ENCODE measurements at regions not wholly inside any gene's neighbourhood (a gene's known extent, or its start where the extent isn't known, plus 50 kb on each side); places are given as distances from the start of the nearest gene placed in this dataset.

DNA sequence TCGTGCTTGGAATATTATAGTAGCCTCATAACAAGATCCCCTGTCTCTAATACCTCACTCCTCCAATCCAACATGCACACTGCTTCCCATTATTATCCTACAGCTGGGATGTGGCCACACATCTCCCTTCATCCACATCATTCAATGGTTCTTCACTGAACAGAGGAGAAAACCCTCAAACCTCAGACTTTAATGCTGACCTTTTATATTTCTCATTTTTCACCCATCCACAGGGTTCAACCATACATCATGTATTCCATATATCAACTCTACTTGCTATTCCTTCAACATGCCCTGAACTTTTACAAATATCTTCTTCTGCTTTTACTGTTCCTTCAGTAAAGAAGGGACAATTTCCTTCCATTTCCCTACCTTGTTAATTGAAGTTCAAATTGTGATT is 396.8 kb downstream of the TLE4 start:
- Histone ChIP-seq H3K4me3 (no peak overlapping the region), H3K9me3 (no peaks in the 10 kb centered on the region), H3K27ac (no peak overlapping the region), H3K27me3 (no peaks in the 10 kb centered on the region), H3K4me1 (no peaks in the 10 kb centered on the region), H3K36me3 (no peaks in the 10 kb centered on the region)
- FAIRE-seq (no peak), ATAC-seq (no peak), DNase-seq (no peak)
- 74 to 80% methylated on average over 1 of the region's 1 CpG for WGBS, 2 donors
- intact Hi-C loops (cut with DNase I): no loop called here
- TF ChIP-seq CTCF (IDR thresholded peaks at IDR 0.05): no peak

DNA sequence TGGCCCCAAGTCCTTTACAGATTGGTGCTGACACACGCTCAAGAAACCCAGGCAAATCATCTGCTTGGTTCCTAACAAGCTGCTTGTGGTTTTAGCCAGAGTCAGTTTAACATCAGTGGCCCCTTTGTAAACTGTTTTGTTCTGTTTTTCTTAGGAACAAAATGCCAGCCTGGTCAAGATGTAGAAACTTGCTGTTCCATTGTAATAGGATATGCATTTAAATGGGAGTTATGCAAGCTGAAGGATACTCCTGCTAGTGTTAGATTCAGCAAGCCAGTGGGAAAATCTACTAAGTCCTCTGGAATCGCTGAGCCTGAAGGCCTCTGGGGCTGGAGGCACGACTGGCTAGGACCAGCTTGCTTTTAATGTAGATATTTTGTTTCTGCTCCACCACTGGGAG is 391.1 kb downstream of the TLE4 start:
- Histone ChIP-seq H3K4me3 (no peak overlapping the region), H3K36me3 (no peaks in the 10 kb centered on the region), H3K27ac (no peak overlapping the region), H3K27me3 (peaks cover 0 to 5% (median 0%) of the 10 kb centered on the region in 4 donors), H3K9me3 (no peaks in the 10 kb centered on the region), H3K4me1 (no peaks in the 10 kb centered on the region)
- 79 to 80% methylated on average over 3 of the region's 3 CpGs for WGBS, 2 donors
- FAIRE-seq: no peak
- no peak for TF ChIP-seq CTCF (IDR thresholded peaks at IDR 0.05)
- ATAC-seq: no peak
- DNase-seq: no peak
- intact Hi-C loops (cut with DNase I): no loop called here

- FAIRE-seq: no peak
- Histone ChIP-seq H3K27me3 (peaks cover 0 to 5% (median 0%) of the 10 kb centered on the region in 4 donors), H3K27ac (no peak overlapping the region), H3K36me3 (no peaks in the 10 kb centered on the region), H3K9me3 (no peaks in the 10 kb centered on the region), H3K4me1 (no peaks in the 10 kb centered on the region), H3K4me3 (no peak overlapping the region)
- 76 to 83% methylated on average over 1 of the region's 1 CpG for WGBS, 2 donors
- DNase-seq: no peak
- ATAC-seq: no peak
- no peak for TF ChIP-seq CTCF (IDR thresholded peaks at IDR 0.05)
- intact Hi-C loops (cut with DNase I): no loop called here
Observed at GRCh38 chr9:79962150-79962549, 390.4 kb downstream of the TLE4 start.

DNA sequence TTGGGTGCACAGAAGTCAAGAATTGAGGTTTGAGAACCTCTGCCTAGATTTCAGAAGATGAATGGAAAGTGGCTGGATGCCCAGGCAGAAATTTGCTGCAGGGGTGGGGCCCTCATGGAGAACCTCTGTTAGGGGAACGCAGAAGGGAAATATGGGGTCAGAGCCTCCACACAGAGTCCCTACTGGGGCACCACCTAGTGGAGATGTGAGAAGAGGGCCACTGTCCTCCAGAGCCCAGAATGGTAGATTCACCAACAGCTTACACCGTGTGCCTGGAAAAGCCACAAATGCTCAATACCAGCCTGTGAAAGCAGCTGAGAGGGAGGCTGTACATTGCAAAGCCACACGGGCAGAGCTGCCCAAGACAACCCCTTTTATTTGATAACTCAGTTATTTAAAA is 383.5 kb downstream of the TLE4 start:
- H3K27ac ChIP-seq: no peak overlapping the region
- peak in 1 of 4 donors; percentile 13 for TF ChIP-seq CTCF (IDR thresholded peaks at IDR 0.05)
- ATAC-seq (no peak), DNase-seq (no peak), FAIRE-seq (no peak)
- H3K36me3 ChIP-seq: no peaks in the 10 kb centered on the region
- no peaks in the 10 kb centered on the region for H3K4me1 ChIP-seq
- intact Hi-C loops (cut with DNase I): no loop called here
- WGBS, 2 donors: 59 to 70% methylated on average over 3 of the region's 3 CpGs
- H3K4me3 ChIP-seq: no peak overlapping the region
- H3K27me3 ChIP-seq: peaks cover 0 to 5% (median 0%) of the 10 kb centered on the region in 4 donors
- no peaks in the 10 kb centered on the region for H3K9me3 ChIP-seq

DNA sequence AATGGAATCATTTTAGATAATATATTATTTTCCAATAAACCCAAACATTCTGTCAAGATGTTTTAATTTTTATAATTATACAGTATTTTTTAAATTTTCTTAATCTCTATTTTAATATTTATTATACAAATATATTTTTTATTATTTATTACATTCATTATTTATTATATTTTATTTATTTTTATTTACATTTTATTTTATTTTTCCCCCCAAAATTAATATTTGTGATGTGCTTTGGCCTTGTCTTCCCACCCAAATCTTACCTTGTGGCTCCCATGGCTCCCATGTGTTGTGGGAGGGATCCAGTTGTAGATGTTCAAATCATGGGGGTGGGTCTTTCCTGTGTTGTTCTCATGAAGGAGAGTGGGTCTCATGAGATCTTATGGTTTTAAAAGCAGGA is 382.1 kb downstream of the TLE4 start:
- intact Hi-C loops (cut with DNase I): no loop called here
- DNase-seq (no peak), ATAC-seq (no peak), FAIRE-seq (peak; percentile 88)
- Histone ChIP-seq H3K9me3 (no peaks in the 10 kb centered on the region), H3K4me1 (no peaks in the 10 kb centered on the region), H3K36me3 (no peaks in the 10 kb centered on the region), H3K27me3 (no peaks in the 10 kb centered on the region), H3K4me3 (no peak overlapping the region), H3K27ac (no peak overlapping the region)
- TF ChIP-seq CTCF (IDR thresholded peaks at IDR 0.05): no peak

Data from pancreas (tissue), 10 donors.